Prostate gland (tissue), 2 donors: ENCODE measurements at regions not wholly inside any gene's neighbourhood (a gene's known extent, or its start where the extent isn't known, plus 50 kb on each side); places are given as distances from the start of the nearest gene placed in this dataset.

Experiments used
- DNase-seq: peaks from one replicate; pipeline ENCODE4 v3.0.0-alpha.2; 2019; ENCODE audit warnings: low spot score
- H3K27ac ChIP-seq, 2 donors: fragments of 200-600 bp; sonication (generic); 2 replicates each; pipeline ENCODE4 v1.5.1; 2017 to 2019
- H3K27me3 ChIP-seq: fragments of 200-600 bp; sonication (generic); replicated peaks from 2 replicates; pipeline ENCODE4 v1.5.1; 2019; ENCODE audit not compliant: insufficient read depth
- H3K36me3 ChIP-seq, 2 donors: fragments of 200-600 bp; sonication (generic); 1 replicate in 1 of 2; 2 replicates in 1 of 2; pipeline versions ENCODE4 v1.5.1 to v1.8.1; 2017 to 2019
- H3K4me1 ChIP-seq: fragments of 200-600 bp; sonication (generic); replicated peaks from 2 replicates; pipeline ENCODE4 v1.5.1; 2019
- H3K4me3 ChIP-seq, 2 donors: fragments of 200-600 bp; sonication (generic); 2 replicates each; pipeline ENCODE4 v1.5.1; 2017 to 2019
- H3K9me3 ChIP-seq: fragments of 200-600 bp; sonication (generic); 2 replicates; pipeline ENCODE4 v1.5.1; 2017
- POLR2A ChIP-seq: fragments of 450-650 bp; IDR thresholded peaks from one replicate; pipeline ENCODE4 v1.6.1; 2016; ENCODE audit warnings: antibody characterized with exemption, mild to moderate bottlenecking
- POLR2AphosphoS5 ChIP-seq: sonication (generic); formaldehyde crosslinking; IDR thresholded peaks from one replicate; pipeline ENCODE4 v1.6.1; 2017; ENCODE audit warnings: antibody characterized with exemption
- WGBS: methylation state at CpG from one replicate; pipeline ENCODE4 v1.1.5; 2018; 5-methylcytosine and 5-hydroxymethylcytosine counted together
- intact Hi-C: fragments of 100-400 bp; cut with DNase I; formaldehyde crosslinking; loops from one replicate; pipeline ENCODE4 v1.14.2; 2022
- TF ChIP-seq, protein P1 (sequence below), 4 experiments: fragments of 200-600 bp in 2 of 4; fragments of 450-650 bp in 2 of 4; sonication (generic) in 2 of 4; IDR thresholded peaks; 1 replicate in 3 of 4; 2 replicates in 1 of 4; pipeline ENCODE4 v1.5.1; 2016 to 2019; ENCODE audit warnings: antibody characterized with exemption in 4 of 4, mild to moderate bottlenecking in 2 of 4, moderate library complexity in 2 of 4

DNA sequence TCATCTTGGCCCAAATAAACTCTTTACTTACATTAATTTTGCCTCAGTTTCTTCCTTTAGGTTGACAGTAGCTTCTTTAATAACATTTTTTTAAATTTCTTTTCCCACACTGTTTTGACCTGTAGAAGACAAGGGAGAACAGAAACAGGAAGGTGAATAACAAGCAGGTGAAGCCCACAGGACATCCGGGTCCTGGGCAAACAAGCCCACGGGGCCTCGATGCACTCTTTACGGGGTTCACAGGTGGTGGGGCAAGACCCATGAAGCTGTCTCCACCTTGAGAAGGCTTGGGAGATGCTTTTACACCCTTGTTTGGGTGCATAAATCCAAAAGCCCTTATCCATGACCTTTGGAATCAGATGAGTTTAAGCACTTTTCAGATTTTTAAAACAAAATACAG lies 301.0 kb upstream of the MGAT5 start:
- Histone ChIP-seq H3K9me3 (no peaks in the 10 kb centered on the region), H3K4me3 (no peak overlapping the region), H3K36me3 (no peaks in the 10 kb centered on the region), H3K27ac (no peak overlapping the region), H3K4me1 (no peaks in the 10 kb centered on the region), H3K27me3 (no peaks in the 10 kb centered on the region)
- intact Hi-C loops = no loop called here
- DNase-seq = no peak
- 85% methylated on average over 4 of the region's 4 CpGs for WGBS
- TF ChIP-seq, protein P1, sequence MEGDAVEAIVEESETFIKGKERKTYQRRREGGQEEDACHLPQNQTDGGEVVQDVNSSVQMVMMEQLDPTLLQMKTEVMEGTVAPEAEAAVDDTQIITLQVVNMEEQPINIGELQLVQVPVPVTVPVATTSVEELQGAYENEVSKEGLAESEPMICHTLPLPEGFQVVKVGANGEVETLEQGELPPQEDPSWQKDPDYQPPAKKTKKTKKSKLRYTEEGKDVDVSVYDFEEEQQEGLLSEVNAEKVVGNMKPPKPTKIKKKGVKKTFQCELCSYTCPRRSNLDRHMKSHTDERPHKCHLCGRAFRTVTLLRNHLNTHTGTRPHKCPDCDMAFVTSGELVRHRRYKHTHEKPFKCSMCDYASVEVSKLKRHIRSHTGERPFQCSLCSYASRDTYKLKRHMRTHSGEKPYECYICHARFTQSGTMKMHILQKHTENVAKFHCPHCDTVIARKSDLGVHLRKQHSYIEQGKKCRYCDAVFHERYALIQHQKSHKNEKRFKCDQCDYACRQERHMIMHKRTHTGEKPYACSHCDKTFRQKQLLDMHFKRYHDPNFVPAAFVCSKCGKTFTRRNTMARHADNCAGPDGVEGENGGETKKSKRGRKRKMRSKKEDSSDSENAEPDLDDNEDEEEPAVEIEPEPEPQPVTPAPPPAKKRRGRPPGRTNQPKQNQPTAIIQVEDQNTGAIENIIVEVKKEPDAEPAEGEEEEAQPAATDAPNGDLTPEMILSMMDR (IDR thresholded peaks at IDR 0.05) = no peak
- TF ChIP-seq POLR2AphosphoS5 (no peak), POLR2A (no peak)

DNA sequence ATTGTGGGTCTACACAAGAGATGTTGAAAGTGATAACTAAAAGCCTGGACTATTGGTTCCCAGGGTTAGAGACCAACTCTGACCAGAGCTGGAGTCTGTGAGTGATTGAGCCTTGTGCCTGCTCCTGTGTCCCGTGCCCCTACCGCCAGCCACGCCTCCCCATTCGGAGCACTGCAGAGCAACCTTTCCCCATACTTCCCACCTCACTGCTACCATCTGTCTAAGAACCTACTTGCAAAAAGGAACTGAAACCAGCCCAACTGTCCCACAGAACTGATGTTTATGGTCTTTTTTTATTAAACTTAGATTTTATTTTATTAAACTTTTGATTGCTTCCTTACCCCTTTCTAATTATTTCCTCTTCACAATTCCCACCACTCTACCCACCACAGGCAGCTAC lies 300.3 kb upstream of the MGAT5 start:
- Histone ChIP-seq H3K4me1 (no peaks in the 10 kb centered on the region), H3K9me3 (no peaks in the 10 kb centered on the region), H3K27ac (no peak overlapping the region), H3K4me3 (no peak overlapping the region), H3K27me3 (no peaks in the 10 kb centered on the region), H3K36me3 (no peaks in the 10 kb centered on the region)
- TF ChIP-seq, protein P1 (IDR thresholded peaks at IDR 0.05) = no peak
- TF ChIP-seq POLR2AphosphoS5 = no peak
- no peak for TF ChIP-seq POLR2A
- intact Hi-C loops = no loop called here
- DNase-seq = no peak
- 74% methylated on average over 4 of the region's 4 CpGs for WGBS

DNA sequence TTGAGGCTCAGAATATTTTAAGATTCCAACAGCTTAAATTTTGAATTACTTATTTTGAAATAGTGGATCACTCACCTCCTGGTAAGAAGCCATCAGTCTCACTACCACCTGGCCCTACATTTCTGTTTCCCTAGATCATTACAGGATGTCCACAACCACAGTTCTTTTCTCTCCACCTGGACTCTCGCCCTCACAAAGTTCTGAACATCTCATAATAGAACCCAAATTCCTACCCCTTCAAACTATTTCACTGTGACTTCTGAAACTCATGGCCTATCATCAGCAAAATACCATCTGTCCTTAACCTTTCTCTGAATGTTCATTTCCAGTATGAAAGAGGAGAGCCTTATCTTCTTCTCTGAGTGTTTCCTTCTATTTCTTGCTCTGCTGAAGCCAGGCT lies 299.2 kb upstream of the MGAT5 start:
- H3K36me3 ChIP-seq = no peaks in the 10 kb centered on the region
- H3K27me3 ChIP-seq = no peaks in the 10 kb centered on the region
- no peak for DNase-seq
- no peaks in the 10 kb centered on the region for H3K9me3 ChIP-seq
- H3K4me1 ChIP-seq = no peaks in the 10 kb centered on the region
- H3K27ac ChIP-seq = no peak overlapping the region
- no peak overlapping the region for H3K4me3 ChIP-seq
- intact Hi-C loops = no loop called here
- WGBS = 85% methylated on average over 1 of the region's 1 CpG
- TF ChIP-seq POLR2A = no peak
- TF ChIP-seq POLR2AphosphoS5 = no peak
- TF ChIP-seq, protein P1 (IDR thresholded peaks at IDR 0.05) = no peak

DNA sequence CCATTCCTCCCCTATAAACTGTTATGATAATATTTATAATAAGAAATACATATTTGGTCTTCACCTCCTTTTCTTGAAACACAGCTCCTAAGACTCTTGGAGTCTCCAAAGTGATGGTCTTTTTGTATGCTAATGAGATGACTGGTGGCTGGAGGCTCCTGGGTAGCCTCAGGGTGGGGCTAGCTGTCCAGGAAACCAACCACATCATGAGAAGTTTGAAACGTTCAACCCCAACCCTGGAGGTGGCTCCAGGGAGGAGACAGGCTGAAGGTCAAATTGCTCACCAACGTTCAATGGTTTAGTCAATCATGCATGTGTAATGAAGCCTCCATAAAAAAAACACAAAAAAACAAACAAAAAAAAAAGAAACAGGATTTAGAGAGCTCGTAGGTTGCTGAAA lies 298.7 kb upstream of the MGAT5 start:
- intact Hi-C loops = no loop called here
- TF ChIP-seq POLR2AphosphoS5 (no peak), POLR2A (no peak)
- TF ChIP-seq, protein P1 (IDR thresholded peaks at IDR 0.05) = no peak
- Histone ChIP-seq H3K9me3 (no peaks in the 10 kb centered on the region), H3K27ac (no peak overlapping the region), H3K4me3 (no peak overlapping the region), H3K4me1 (no peaks in the 10 kb centered on the region), H3K36me3 (no peaks in the 10 kb centered on the region), H3K27me3 (no peaks in the 10 kb centered on the region)
- 76% methylated on average over 3 of the region's 3 CpGs for whole genome bisulfite sequencing
- DNase-seq = no peak

DNA sequence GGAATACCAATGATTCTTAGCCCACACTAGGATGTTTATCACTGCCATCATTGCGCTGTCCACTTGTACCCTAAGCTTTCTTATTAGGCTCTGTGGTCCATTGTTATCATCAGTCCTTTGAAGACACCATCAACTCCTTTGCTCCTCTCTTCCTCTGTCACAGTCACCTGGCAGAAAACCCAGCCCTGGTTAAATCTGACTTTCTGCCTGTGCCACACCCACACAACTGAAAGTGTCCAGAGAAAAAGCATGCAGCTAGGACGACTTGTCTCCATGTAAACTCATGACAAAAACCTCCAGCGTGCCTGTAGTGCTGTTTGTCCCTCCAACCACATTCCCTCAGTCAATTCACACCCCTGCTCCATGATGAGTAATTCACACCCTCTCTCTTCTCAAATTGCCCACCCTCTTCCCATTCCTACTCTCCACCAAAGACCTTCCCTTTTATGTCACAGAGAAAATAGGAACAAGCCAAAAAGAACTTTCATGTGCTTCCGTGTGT lies 297.4 kb upstream of the MGAT5 start:
- Histone ChIP-seq H3K36me3 (no peaks in the 10 kb centered on the region), H3K27ac (no peak overlapping the region), H3K27me3 (no peaks in the 10 kb centered on the region), H3K4me3 (no peak overlapping the region), H3K9me3 (no peaks in the 10 kb centered on the region), H3K4me1 (no peaks in the 10 kb centered on the region)
- intact Hi-C loops = no loop called here
- DNase-seq = no peak
- TF ChIP-seq POLR2A (no peak), POLR2AphosphoS5 (no peak)
- TF ChIP-seq, protein P1 (IDR thresholded peaks at IDR 0.05) = no peak
- 55% methylated on average over 4 of the region's 4 CpGs for WGBS
